ENCODE measurements at regions not wholly inside any gene's neighbourhood (a gene's known extent, or its start where the extent isn't known, plus 50 kb on each side); places are given as distances from the start of the nearest gene placed in this dataset.

DNA sequence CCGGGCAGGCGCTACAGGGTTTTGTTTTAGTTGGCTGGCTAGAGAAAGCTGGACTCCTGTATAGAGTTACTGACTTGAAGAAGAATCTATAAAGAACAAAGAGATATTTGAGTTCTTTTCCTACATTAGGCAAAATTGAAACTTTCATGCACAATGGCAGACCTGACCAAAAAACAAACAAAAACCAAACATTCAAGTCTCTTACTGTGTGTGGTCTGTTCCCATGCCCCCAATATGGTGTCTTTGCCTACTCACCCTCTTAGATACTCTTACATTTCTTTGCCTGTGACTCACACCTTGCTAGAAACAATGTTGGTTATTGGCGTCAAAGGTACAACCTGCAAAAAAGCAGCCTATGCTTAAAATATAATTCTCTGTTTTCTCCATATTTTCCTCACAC, 109.5 kb upstream of the TMC3 start:
- DNase-seq (ENCODE audit: low spot score), result no peak

DNA sequence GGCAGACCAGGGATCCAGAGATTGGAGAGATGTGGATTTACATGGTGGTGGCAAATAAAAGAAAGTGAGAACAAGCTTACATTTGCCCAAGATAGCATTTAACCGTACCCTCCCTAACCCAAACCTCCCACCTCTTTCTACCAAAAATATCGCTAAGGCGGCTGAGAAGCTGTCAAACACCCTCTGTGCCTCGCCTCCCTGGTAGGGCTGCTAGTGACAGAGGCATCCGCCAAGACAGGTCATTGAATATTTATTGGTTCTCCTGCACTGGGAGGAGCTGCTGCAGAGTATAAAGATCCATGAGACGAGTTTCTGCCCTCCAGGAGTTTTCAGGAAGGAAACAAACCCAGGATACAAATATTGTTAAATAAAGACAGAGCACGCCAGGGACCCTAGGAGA, 107.3 kb upstream of the TMC3 start:
- no peak for DNase-seq (ENCODE audit: low spot score)

DNA sequence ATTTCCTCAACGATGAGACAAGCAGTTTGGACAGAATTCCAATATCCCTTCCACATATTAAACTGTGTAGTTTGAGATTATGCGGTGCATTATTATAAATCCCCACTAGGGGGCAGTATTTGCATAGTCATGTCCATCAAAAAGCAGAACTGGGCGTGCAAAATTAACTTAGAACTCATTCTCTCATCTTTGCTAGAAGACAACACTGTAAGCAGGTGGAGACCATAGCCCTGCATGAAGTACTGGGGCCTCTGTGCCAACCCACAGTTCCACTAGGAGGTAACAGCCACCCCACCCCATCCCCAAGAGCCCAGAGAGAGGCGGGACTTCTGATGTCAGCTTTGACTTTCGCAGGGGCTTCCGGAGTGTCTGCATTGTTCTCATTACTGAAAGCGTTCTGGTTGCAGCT, 106.6 kb upstream of the TMC3 start:
- peak; percentile 47 for DNase-seq (ENCODE audit: low spot score)

DNA sequence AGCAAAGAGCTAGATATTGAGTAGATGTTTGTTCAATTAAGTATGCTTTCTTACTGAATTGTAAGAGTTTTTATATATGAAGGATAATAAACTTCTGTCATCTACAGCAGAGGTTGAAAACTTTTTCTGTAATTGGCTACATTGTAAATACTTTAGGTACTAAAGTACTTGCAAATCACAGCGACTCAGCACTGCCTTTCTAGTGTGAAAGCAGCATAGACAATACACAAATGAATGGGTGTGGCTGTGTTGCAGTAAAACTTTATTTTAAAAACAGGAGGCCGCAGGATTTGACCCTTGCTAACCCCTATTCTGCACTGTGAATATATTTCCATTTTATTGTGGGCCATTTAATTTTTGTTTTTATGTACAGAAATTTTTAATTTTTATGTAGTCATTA, 104.3 kb upstream of the TMC3 start:
- no peak for DNase-seq (ENCODE audit: low spot score)

DNA sequence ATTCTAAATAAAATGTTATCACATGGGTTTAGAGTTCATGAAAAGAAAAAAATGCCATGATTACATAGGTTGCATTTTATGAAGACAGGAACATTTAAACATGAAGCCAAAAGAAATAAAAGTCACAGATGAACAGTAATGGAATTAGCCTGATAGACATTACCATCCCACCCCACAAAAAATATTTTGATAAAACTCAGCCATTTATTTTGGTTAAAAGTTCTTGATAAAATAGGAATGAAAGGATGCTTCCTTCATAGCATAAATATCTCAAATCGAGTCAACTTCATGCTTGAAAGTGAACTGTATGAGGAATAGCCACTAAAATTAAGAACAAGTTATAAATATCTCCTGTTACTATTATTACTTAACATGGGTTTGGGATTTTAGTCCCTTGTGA, 101.9 kb upstream of the TMC3 start:
- DNase-seq (ENCODE audit: low spot score), result no peak

DNA sequence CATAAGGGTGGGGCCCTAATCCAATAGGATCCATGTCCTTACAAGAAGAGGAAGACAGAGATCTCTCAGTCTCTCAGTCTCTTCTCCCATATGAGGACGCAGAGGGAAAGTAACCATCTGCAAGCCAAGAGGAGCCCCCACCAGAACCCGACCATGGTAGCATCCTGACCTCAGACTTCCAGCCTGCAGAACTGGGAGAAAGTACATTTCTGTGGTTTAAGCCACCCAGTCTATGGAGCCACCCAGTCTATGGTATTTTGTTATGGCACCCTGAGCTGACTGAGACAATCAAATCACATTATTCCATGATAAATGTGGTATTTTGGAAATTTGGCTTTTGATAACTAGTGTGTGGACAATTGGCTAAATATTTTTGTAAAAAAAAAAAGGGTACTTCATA, 101.5 kb upstream of the TMC3 start:
- DNase-seq (ENCODE audit: low spot score), result no peak

DNA sequence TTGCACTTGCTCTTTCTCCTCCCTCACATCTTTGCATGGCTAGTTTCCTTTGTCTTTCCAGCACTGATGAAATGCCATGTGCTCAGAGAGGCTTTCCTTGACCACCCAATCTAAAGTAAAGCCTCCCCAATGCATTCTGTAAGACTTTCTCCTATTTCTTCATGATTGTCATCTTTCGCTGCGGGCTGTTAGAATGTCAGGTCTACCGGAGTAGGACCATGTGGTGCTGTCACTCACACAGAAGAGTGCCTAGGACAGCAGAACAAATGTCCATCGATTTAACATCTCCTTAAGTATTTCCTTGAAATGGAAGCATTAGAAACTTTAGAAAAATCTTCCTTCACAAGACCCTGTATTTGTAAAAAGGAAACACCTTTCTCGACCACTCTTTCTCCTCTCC, 99.9 kb upstream of the TMC3 start:
- DNase-seq (ENCODE audit: low spot score), result no peak

DNA sequence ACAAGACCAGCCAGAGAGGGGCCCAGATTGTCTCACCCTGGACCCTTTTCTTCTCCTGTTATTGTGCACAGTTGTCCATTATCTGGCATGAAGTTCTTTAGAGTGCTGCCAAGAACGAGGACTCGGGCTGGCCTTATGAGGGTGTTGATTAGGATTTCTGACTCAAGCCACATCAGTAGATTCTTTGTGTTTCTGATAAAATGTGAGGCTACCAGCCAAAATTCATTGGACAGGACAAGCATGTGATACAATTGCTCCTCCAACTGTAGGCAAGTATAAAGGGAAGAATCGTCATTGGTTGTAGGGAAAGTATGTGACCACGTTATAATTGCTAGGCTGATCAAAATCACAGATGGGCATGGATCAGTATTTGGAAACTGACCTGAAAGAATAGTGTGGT, 99.2 kb upstream of the TMC3 start:
- DNase-seq (ENCODE audit: low spot score), result no peak

DNA sequence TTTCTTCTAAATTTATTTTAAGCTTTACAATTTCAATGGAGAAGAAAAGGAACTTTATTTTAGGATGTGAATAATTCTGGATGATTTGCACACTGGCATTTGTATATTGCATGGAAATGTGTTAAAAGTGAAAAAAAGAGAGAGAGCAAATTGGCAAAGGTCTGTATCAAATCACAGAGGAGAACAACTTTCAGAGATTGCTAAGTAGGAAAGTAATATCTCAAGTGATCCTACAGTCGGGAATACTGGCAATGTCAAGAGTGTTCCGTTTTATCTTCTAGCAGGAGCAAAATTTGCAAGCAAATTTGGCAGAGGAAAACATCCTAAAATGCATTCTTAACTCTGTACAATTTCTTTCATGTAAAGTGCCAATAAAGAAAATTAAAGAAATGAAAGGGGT, 97.1 kb upstream of the TMC3 start:
- no peak for DNase-seq (ENCODE audit: low spot score)

DNA sequence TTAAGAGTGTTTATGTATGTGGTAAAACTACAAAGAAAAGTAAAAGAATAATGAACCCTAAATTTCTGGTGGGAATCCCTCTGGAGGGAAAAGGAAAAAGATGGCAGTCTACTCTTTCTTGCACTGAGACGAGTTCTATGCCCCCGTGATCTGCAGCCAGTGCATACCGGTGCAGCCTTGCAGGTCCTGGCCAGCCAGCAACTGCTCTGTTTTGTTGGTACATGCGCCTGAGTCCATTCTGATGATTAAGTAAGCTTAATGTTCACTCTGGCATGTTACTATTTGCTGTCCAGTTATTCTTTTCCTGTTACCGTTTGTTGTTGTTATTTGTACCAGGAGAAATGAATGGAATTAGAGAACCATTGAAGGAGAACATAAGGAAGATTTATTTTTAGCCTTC, 95.1 kb upstream of the TMC3 start:
- no peak for DNase-seq (ENCODE audit: low spot score)

DNA sequence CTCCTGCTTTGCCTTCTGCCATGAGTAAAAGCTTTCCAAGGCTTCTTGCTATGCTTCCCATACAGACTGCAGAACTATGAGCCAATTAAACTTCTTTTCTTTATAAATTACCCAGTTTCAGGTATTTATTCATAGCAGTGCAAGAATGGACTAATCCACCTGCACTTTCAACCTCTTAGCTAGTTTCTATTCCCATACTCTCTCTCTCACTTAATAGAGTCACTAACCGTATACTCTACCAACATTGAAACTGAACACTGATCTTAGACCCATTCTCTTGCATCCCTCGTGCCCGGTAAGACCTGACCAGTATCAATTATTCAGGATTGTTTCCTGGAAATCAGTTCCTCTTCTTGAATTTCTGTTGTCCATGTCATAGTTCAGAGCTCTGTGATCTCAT, 92.7 kb upstream of the TMC3 start:
- no peak for DNase-seq (ENCODE audit: low spot score)

DNA sequence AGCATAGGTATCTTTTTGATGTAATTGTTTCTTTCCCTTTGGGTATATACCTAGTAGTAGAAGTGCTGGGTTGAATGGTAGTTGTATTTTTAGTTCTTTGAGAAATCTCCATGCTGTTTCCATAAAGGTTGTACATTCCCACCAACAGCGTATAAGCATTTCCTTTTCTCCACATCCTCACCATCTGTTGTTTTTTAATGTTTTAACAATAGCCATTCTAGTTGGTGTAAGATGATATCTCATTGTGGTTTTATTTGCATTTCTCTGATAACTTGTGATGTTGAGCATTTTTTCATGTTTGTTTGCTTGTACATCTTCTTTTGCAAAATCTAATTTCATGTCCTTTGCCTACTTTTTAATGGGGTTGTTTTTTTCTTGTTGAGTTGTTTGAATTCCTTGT, 80.0 kb upstream of the TMC3 start:
- DNase-seq (ENCODE audit: low spot score), result no peak

DNA sequence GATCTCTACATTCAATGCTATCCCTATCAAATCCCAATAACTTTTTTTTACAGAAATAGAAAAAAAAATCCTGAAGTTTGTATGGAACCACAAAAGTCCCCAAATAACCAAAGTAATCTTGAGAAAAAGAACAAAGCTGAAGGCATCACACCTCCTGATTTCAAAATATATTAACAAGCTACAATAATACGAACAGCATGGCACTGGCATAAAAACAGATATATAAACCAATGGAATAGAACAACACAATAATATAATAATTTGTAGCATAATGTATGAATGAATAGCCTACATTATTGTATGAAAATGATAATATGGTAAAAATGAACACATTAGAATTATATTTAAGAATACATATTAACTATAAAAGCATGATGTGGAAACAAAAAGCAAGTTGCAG, 76.7 kb upstream of the TMC3 start:
- DNase-seq (ENCODE audit: low spot score), result no peak

DNA sequence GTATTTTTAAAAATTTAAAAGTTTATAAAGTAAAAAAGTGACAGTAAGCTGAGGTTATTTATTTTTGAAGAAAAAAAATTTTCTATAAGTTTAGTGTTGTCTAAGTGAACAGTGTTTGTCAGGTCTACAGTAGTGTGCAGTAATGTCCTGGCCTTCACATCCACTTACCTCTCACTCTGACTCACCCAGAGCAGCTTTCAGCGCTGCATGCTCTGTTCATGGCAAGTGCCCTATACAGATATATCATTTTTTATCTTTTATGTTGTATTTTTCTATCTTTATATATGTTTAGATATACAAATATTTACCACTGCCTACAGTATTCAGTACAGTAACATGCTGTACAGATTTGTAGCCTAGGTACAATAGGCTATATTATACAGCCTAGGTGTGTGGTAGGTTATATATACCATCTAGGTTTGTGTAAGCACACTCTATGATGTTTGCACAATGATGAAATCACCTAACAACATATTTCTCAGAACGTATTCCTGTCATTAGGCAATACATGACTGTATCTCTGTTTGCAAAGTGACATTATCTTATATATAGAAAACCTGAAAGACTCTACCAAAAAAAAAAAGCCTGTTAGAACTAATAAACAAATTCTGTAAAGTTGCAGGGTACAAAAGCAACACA, 75.9 kb upstream of the TMC3 start:
- peak; percentile 11 for DNase-seq (ENCODE audit: low spot score)

DNA sequence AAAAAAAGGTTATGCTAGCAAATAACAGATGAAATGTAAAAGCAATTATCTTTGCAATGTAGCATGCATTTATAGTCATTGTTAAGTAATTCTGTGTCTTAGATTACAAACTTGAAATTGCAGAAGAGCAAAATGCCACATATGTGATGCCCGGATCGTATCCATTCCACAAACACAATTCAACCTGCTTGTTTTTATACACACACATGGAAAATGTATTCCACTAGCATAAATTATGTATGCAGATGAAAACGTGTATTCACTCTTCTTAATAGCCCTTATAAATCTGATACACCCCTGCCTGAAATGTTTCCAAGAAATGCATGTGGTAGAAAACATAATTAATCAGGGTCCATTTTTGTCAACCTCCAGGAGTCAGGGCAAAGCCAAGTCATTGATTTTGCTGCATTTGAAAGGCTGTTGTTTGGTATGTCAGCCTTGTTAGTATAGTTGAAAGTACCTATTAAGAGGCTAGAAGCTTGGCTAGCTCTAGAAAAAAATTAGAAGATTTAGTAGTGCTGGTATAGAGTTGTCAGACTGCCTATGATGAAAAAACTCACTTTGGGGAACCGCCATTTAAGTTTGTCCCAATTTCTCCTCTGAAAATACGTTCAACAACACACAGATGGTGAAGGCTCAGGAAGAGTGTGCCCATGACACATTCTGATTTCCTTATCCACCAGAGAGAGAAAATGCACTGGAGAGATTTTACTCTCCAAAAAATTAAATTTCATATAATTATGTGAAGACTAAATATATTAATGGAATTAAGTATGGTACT, 69.2 kb upstream of the TMC3 start:
- DNase-seq (ENCODE audit: low spot score), result no peak

DNA sequence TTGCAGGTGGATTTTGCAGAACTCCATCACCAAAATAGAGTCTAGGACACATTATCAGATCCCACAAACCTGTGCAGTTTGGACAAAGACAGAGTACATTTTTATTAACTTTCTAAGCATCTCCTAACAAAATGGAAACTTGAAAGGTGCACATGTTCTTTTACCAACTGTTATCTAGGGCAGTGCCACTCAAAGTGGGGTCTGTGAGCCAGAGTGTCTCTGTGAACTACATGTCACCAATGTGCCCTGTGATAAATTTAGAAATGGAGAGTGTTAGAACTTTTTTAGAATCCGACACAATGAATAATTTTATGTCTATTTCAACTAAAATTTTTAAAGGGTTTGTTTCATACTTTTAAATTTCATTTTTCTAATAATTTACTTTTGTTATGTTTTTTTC, 68.4 kb upstream of the TMC3 start:
- no peak for DNase-seq (ENCODE audit: low spot score)

DNA sequence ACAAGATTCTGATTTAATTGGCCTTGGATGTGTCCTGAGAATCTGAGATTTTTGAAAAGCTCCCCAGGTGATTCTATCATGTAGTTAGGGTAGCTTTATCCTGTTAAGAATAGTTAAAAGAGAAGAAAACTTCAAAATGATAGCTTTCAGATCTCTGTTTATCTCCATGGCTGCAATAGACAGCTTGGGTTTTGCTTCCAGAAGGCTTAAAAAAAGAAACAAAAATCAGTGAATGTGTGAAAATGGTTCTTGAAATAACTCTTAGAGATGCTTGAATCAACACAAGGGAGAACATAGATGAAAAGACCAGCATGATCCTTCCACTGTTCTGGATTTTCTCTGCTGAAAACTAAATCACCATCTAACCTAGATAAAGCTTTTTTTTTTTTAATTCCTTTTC, 60.8 kb upstream of the TMC3 start:
- DNase-seq (ENCODE audit: low spot score), result no peak

DNA sequence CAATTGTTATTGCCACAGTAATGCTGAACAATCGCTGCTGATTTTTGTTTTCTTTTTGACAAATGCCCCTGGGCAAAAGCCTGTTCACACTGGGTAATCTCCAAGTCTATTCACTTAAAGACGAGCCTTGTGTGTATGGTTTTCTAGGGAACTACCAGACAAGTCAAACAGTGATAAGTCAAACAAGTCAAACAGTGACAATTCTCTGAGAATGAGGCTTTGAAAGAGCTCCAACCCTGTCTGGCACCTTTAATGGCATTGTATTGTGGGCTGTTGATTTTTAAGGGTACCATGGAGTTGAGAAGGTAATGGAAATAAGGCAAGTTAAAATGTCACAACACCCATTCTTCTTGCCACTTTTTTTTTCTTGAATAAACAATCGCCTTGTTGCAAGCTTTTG, 59.4 kb upstream of the TMC3 start:
- no peak for DNase-seq (ENCODE audit: low spot score)

DNA sequence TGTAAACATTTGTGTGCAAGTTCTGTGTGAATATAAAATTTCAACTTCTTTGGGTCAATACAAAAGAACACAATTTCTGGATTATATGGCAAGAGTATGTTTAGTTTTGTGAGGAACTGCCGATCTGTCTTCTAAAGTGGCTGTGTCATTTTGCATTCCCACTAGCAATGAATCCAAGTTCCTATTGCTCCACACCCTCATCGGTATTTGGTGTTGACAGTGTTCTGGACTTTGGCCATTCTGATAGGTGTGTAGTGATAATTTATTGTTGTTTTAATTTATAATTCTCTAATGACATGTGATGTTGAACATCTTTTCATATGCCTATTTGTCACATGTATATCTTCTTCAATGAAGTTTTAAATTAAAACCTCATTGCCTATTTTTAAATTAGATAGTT, 58.2 kb upstream of the TMC3 start:
- no peak for DNase-seq (ENCODE audit: low spot score)

DNA sequence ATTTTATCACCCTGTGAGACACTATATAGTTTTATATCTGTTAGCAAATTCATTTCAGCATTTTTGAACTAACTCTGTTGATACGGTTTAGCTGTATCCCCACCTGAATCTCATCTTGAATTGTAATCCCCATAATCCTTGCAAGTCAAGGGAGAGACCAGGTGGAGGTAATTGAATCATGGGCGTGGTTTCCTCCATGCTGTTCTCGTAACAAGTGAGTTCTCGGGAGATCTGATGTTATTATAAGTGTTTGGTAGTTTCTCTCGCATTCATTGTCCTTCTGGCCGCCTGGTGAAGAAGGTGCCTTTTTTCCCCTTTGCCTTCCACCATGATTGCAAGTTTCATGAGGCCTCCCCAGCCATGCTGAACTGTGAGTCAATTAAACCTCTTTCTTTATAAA, 53.2 kb upstream of the TMC3 start:
- DNase-seq (ENCODE audit: low spot score), result no peak

DNA sequence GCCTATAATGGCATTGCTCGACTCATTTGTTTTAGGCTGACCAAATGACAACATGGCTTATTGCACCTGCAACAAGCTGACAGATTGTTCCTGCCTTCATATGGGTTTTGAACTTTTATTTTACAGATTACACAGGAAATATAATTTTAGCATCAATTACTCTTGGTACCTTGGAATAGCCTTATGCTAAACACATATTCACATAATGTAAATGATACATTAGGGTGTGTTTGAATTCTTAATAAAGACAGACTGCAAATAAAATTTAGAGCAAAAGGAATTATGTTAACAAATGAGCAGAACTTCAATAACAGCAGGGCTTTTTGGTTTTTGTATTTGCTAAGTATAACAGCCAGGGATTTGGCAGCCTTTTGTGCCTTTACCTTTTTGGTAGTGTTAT, 51.9 kb upstream of the TMC3 start:
- DNase-seq (ENCODE audit: low spot score), result no peak

All from SW480 (cell line).